GM21576 (cell line): ENCODE measurements at regions not wholly inside any gene's neighbourhood (a gene's known extent, or its start where the extent isn't known, plus 50 kb on each side); places are given as distances from the start of the nearest gene placed in this dataset.
"Not testable (repeated sequence)": the region's sequence is repeated elsewhere in the genome, so short reads cannot be mapped to it uniquely, and the experiment has no call there.

Source experiments
- ATAC-seq: cut with Tn5 transposase; IDR thresholded peaks from one replicate; pipeline ENCODE4 v1.9.1; 2021; ENCODE audit warnings: mild to moderate bottlenecking, moderate library complexity; ENCODE audit not compliant: unreplicated experiment

- no peak for ATAC-seq
Observed at GRCh38 chr5:126044931-126045565, 378.2 kb upstream of the GRAMD2B start.

GRCh38 chr5:126046318-126046717 lies 376.9 kb upstream of the GRAMD2B start:
- ATAC-seq: no peak

GRCh38 chr5:126046846-126047571 lies 376.2 kb upstream of the GRAMD2B start:
- ATAC-seq: no peak

GRCh38 chr5:126052120-126052519 lies 371.1 kb upstream of the GRAMD2B start:
- ATAC-seq: no peak

GRCh38 chr5:126052791-126053190 lies 370.4 kb upstream of the GRAMD2B start:
- ATAC-seq: no peak

- no peak for ATAC-seq
Observed at GRCh38 chr5:126053630-126054029, 369.6 kb upstream of the GRAMD2B start.

GRCh38 chr5:126054577-126055347 lies 368.4 kb upstream of the GRAMD2B start:
- ATAC-seq: no peak

GRCh38 chr5:126055348-126055729 lies 367.9 kb upstream of the GRAMD2B start:
- no peak for ATAC-seq

- ATAC-seq: no peak
Observed at GRCh38 chr5:126056352-126056751, 366.9 kb upstream of the GRAMD2B start.

GRCh38 chr5:126056851-126057622 lies 366.2 kb upstream of the GRAMD2B start:
- ATAC-seq: no peak

- ATAC-seq: not testable (repeated sequence)
Observed at GRCh38 chr5:126058392-126058791, 364.8 kb upstream of the GRAMD2B start.

- ATAC-seq: no peak
Observed at GRCh38 chr5:126062398-126063221, 360.6 kb upstream of the GRAMD2B start.

GRCh38 chr5:126065061-126065460 lies 358.1 kb upstream of the GRAMD2B start:
- no peak for ATAC-seq

- no peak for ATAC-seq
Observed at GRCh38 chr5:126066836-126067235, 356.4 kb upstream of the GRAMD2B start.

- ATAC-seq: no peak
Observed at GRCh38 chr5:126067404-126067803, 355.8 kb upstream of the GRAMD2B start.

- ATAC-seq: no peak
Observed at GRCh38 chr5:126069329-126069728, 353.9 kb upstream of the GRAMD2B start.

- no peak for ATAC-seq
Observed at GRCh38 chr5:126070481-126070880, 352.7 kb upstream of the GRAMD2B start.

GRCh38 chr5:126074538-126074937 lies 348.7 kb upstream of the GRAMD2B start:
- no peak for ATAC-seq

GRCh38 chr5:126079266-126079665 lies 343.9 kb upstream of the GRAMD2B start:
- no peak for ATAC-seq

- ATAC-seq: no peak
Observed at GRCh38 chr5:126081209-126081608, 342.0 kb upstream of the GRAMD2B start.
